ENCODE measurements at regions not wholly inside any gene's neighbourhood (a gene's known extent, or its start where the extent isn't known, plus 50 kb on each side); places are given as distances from the start of the nearest gene placed in this dataset.

- H3K9me3 ChIP-seq, result no peaks in the 10 kb centered on the region
- 25% methylated on average over 5 of the region's 5 CpGs for WGBS (ENCODE audit: insufficient coverage, low coverage, low lambda C conversion rate, missing lambda C conversion rate)
- H3K27me3 ChIP-seq, result no peaks in the 10 kb centered on the region
- H3K4me3 ChIP-seq, result no peak overlapping the region
- H3K36me3 ChIP-seq, result no peaks in the 10 kb centered on the region
- intact Hi-C loops (cut with DNase I), result no loop called here
- H3K4me1 ChIP-seq, result no peaks in the 10 kb centered on the region
- DNase-seq (no peak), ATAC-seq (no peak)
- no peak overlapping the region for H3K27ac ChIP-seq
- TF ChIP-seq POLR2A (IDR thresholded peaks at IDR 0.05), result no peak
- TF ChIP-seq CTCF (IDR thresholded peaks at IDR 0.05), result no peak
These were observed 61.1 kb upstream of the TMEM132D start for GRCh38 chr12:129964826-129965457.

GRCh38 chr12:129966146-129966995 is 62.5 kb upstream of the TMEM132D start:
- Histone ChIP-seq H3K27me3 (no peaks in the 10 kb centered on the region), H3K27ac (no peak overlapping the region), H3K9me3 (no peaks in the 10 kb centered on the region), H3K4me1 (no peaks in the 10 kb centered on the region), H3K4me3 (no peak overlapping the region), H3K36me3 (no peaks in the 10 kb centered on the region)
- intact Hi-C loops (cut with DNase I), result no loop called here
- 14% methylated on average over 9 of the region's 10 CpGs for WGBS (ENCODE audit: insufficient coverage, low coverage, low lambda C conversion rate, missing lambda C conversion rate)
- ATAC-seq (no peak), DNase-seq (no peak)
- TF ChIP-seq CTCF (IDR thresholded peaks at IDR 0.05) (no peak), POLR2A (IDR thresholded peaks at IDR 0.05) (no peak)

- intact Hi-C loops (cut with DNase I), result no loop called here
- Histone ChIP-seq H3K4me3 (no peak overlapping the region), H3K36me3 (no peaks in the 10 kb centered on the region), H3K27ac (no peak overlapping the region), H3K4me1 (no peaks in the 10 kb centered on the region), H3K27me3 (no peaks in the 10 kb centered on the region), H3K9me3 (no peaks in the 10 kb centered on the region)
- ATAC-seq (no peak), DNase-seq (no peak)
- WGBS (ENCODE audit: insufficient coverage, low coverage, low lambda C conversion rate, missing lambda C conversion rate), result 48% methylated on average over 6 of the region's 7 CpGs
- TF ChIP-seq CTCF (IDR thresholded peaks at IDR 0.05) (no peak), POLR2A (IDR thresholded peaks at IDR 0.05) (no peak)
These were observed 67.9 kb upstream of the TMEM132D start for GRCh38 chr12:129971721-129972120.

GRCh38 chr12:129973236-129973961 is 69.6 kb upstream of the TMEM132D start:
- TF ChIP-seq POLR2A (IDR thresholded peaks at IDR 0.05) (no peak), CTCF (IDR thresholded peaks at IDR 0.05) (no peak)
- Histone ChIP-seq H3K4me3 (no peak overlapping the region), H3K9me3 (no peaks in the 10 kb centered on the region), H3K27me3 (no peaks in the 10 kb centered on the region), H3K4me1 (no peaks in the 10 kb centered on the region), H3K36me3 (no peaks in the 10 kb centered on the region), H3K27ac (no peak overlapping the region)
- WGBS (ENCODE audit: insufficient coverage, low coverage, low lambda C conversion rate, missing lambda C conversion rate), result 37% methylated on average over 6 of the region's 6 CpGs
- ATAC-seq, result no peak
- no peak for DNase-seq
- intact Hi-C loops (cut with DNase I), result no loop called here
